ENCODE measurements at regions not wholly inside any gene's neighbourhood (a gene's known extent, or its start where the extent isn't known, plus 50 kb on each side); places are given as distances from the start of the nearest gene placed in this dataset.

- H3K4me1 ChIP-seq (ENCODE audit: control insufficient read depth in 5 of 5, insufficient read depth in 5 of 5, low read length in 5 of 5), result no peaks in the 10 kb centered on the region
- DNase-seq, result no peak
- H3K27ac ChIP-seq (ENCODE audit: low read depth in 1 of 2, low read length in 1 of 2), result no peak overlapping the region
- no peak overlapping the region for H3K9ac ChIP-seq (ENCODE audit: insufficient read depth in 1 of 2, low read length in 2 of 2)
- H3K9me3 ChIP-seq (ENCODE audit: control insufficient read depth in 4 of 4, insufficient read depth in 3 of 4, low read length in 3 of 4), result peaks cover 0 to 2% (median 0%) of the 10 kb centered on the region in 4 donors
- H3K27me3 ChIP-seq (ENCODE audit: control insufficient read depth in 3 of 3, insufficient read depth in 3 of 3, low read length in 2 of 3), result no peaks in the 10 kb centered on the region
- TF ChIP-seq, protein P1, sequence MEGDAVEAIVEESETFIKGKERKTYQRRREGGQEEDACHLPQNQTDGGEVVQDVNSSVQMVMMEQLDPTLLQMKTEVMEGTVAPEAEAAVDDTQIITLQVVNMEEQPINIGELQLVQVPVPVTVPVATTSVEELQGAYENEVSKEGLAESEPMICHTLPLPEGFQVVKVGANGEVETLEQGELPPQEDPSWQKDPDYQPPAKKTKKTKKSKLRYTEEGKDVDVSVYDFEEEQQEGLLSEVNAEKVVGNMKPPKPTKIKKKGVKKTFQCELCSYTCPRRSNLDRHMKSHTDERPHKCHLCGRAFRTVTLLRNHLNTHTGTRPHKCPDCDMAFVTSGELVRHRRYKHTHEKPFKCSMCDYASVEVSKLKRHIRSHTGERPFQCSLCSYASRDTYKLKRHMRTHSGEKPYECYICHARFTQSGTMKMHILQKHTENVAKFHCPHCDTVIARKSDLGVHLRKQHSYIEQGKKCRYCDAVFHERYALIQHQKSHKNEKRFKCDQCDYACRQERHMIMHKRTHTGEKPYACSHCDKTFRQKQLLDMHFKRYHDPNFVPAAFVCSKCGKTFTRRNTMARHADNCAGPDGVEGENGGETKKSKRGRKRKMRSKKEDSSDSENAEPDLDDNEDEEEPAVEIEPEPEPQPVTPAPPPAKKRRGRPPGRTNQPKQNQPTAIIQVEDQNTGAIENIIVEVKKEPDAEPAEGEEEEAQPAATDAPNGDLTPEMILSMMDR (IDR thresholded peaks at IDR 0.05; ENCODE audit: control extremely low read depth, extremely low read depth), result no peak
- 34 to 53% methylated on average over 6 of the region's 6 CpGs for WGBS, 2 donors
- H3K4me3 ChIP-seq, result no peak overlapping the region
- ATAC-seq (ENCODE audit: insufficient read depth, low FRiP score), result no peak
- no peaks in the 10 kb centered on the region for H3K36me3 ChIP-seq (ENCODE audit: control insufficient read depth in 4 of 4, insufficient read depth in 4 of 4, low read length in 4 of 4)
Observed at GRCh38 chr14:98548071-98548686, 723.8 kb downstream of the BCL11B start.

- Histone ChIP-seq H3K36me3 (ENCODE audit: control insufficient read depth in 4 of 4, insufficient read depth in 4 of 4, low read length in 4 of 4) (no peaks in the 10 kb centered on the region), H3K27me3 (ENCODE audit: control insufficient read depth in 3 of 3, insufficient read depth in 3 of 3, low read length in 2 of 3) (no peaks in the 10 kb centered on the region), H3K4me1 (ENCODE audit: control insufficient read depth in 5 of 5, insufficient read depth in 5 of 5, low read length in 5 of 5) (no peaks in the 10 kb centered on the region), H3K9me3 (ENCODE audit: control insufficient read depth in 4 of 4, insufficient read depth in 3 of 4, low read length in 3 of 4) (peaks cover 0 to 2% (median 0%) of the 10 kb centered on the region in 4 donors), H3K4me3 (no peak overlapping the region), H3K27ac (ENCODE audit: low read depth in 1 of 2, low read length in 1 of 2) (no peak overlapping the region), H3K9ac (ENCODE audit: insufficient read depth in 1 of 2, low read length in 2 of 2) (no peak overlapping the region)
- TF ChIP-seq, protein P1 (IDR thresholded peaks at IDR 0.05; ENCODE audit: control extremely low read depth, extremely low read depth), result no peak
- ATAC-seq (ENCODE audit: insufficient read depth, low FRiP score) (no peak), DNase-seq (no peak)
- WGBS, 2 donors, result 83 to 88% methylated on average over 5 of the region's 5 CpGs
Observed at GRCh38 chr14:98551028-98551427, 721.0 kb downstream of the BCL11B start.

GRCh38 chr14:98555440-98555839 lies 716.6 kb downstream of the BCL11B start:
- Histone ChIP-seq H3K9me3 (ENCODE audit: control insufficient read depth in 4 of 4, insufficient read depth in 3 of 4, low read length in 3 of 4) (peaks cover 0 to 2% (median 0%) of the 10 kb centered on the region in 4 donors), H3K9ac (ENCODE audit: insufficient read depth in 1 of 2, low read length in 2 of 2) (no peak overlapping the region), H3K4me1 (ENCODE audit: control insufficient read depth in 5 of 5, insufficient read depth in 5 of 5, low read length in 5 of 5) (no peaks in the 10 kb centered on the region), H3K27ac (ENCODE audit: low read depth in 1 of 2, low read length in 1 of 2) (no peak overlapping the region), H3K36me3 (ENCODE audit: control insufficient read depth in 4 of 4, insufficient read depth in 4 of 4, low read length in 4 of 4) (no peaks in the 10 kb centered on the region), H3K27me3 (ENCODE audit: control insufficient read depth in 3 of 3, insufficient read depth in 3 of 3, low read length in 2 of 3) (no peaks in the 10 kb centered on the region), H3K4me3 (no peak overlapping the region)
- DNase-seq (no peak), ATAC-seq (ENCODE audit: insufficient read depth, low FRiP score) (no peak)
- 36 to 45% methylated on average over 1 of the region's 1 CpG for WGBS, 2 donors
- TF ChIP-seq, protein P1 (IDR thresholded peaks at IDR 0.05; ENCODE audit: control extremely low read depth, extremely low read depth), result no peak

DNA sequence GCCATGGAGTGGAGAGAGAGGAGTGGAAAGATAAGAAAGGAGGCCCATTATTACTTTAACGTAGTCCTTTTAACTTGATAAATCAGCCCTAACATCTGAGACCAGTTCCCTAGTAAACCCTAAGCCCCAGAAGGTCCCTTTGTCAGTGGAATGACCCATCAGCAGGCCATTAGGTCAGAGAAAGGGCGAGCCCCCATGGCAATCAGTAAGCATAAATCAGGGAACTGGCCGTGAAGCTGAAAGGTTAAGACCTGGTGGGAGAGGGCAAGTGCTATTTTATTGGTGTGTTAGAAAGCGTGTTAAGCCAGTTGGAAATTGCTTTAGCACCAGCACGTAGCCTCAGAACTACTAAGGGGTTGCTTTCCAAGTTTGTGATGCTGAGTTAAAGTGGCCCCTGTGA lies 708.0 kb downstream of the BCL11B start:
- Histone ChIP-seq H3K4me1 (ENCODE audit: control insufficient read depth in 5 of 5, insufficient read depth in 5 of 5, low read length in 5 of 5) (no peaks in the 10 kb centered on the region), H3K4me3 (no peak overlapping the region), H3K9ac (ENCODE audit: insufficient read depth in 1 of 2, low read length in 2 of 2) (no peak overlapping the region), H3K36me3 (ENCODE audit: control insufficient read depth in 4 of 4, insufficient read depth in 4 of 4, low read length in 4 of 4) (no peaks in the 10 kb centered on the region), H3K9me3 (ENCODE audit: control insufficient read depth in 4 of 4, insufficient read depth in 3 of 4, low read length in 3 of 4) (no peaks in the 10 kb centered on the region), H3K27me3 (ENCODE audit: control insufficient read depth in 3 of 3, insufficient read depth in 3 of 3, low read length in 2 of 3) (peaks cover 0 to 4% (median 0%) of the 10 kb centered on the region in 3 donors), H3K27ac (ENCODE audit: low read depth in 1 of 2, low read length in 1 of 2) (no peak overlapping the region)
- TF ChIP-seq, protein P1 (IDR thresholded peaks at IDR 0.05; ENCODE audit: control extremely low read depth, extremely low read depth), result no peak
- ATAC-seq (ENCODE audit: insufficient read depth, low FRiP score), result no peak
- WGBS, 2 donors, result 17 to 25% methylated on average over 5 of the region's 5 CpGs
- DNase-seq, result no peak

Measured in lung (tissue), 11 donors.